ENCODE measurements at regions not wholly inside any gene's neighbourhood (a gene's known extent, or its start where the extent isn't known, plus 50 kb on each side); places are given as distances from the start of the nearest gene placed in this dataset.

GRCh38 chr15:70303981-70304380, 206.3 kb upstream of the TLE3 start:
- TF ChIP-seq CTCF (IDR thresholded peaks at IDR 0.05) (no peak), POLR2AphosphoS5 (IDR thresholded peaks at IDR 0.05) (no peak)
